Heart left ventricle (tissue), 13 donors: ENCODE measurements at regions not wholly inside any gene's neighbourhood (a gene's known extent, or its start where the extent isn't known, plus 50 kb on each side); places are given as distances from the start of the nearest gene placed in this dataset.

Source experiments
- CTCF ChIP-seq, 12 donors: fragments of 200-600 bp; sonication (generic) in 4 of 12; IDR thresholded peaks; one replicate each; pipeline versions ENCODE4 v1.5.0 to v1.8.0; 2018 to 2022; ENCODE audit warnings: antibody characterized with exemption in 12 of 12, mild to moderate bottlenecking in 5 of 12
- POLR2A ChIP-seq, 2 donors: fragments of 450-650 bp; IDR thresholded peaks; one replicate each; pipeline ENCODE4 v1.6.1; 2017; ENCODE audit warnings: antibody characterized with exemption in 2 of 2, mild to moderate bottlenecking in 2 of 2, moderate library complexity in 2 of 2
- donor health status: ischemic (EF 13 %, LVEDD 7.1; RV severe dilation, severe dysfunction).
- donor health status: DM: no; HTN: yes; CAD: no.
- donor health status: DM: no; HTN: no; CAD: no.
- donor health status: ischemic (EF 25% LVEDD 6.9; RV normal size, moderate dysfunction).
- donor health status: ischemic (EF 25% LVEDD 5.7; RV mildly dilated, moderate dysfunction).
- donor health status: ischemic (EF 35%, LVEDD 5.7; RV mildly dilated, moderate dysfunction).
- donor health status: nonischemic (EF 11% LVEDD 7.7; RV severe dilation, severe dysfunction).
- donor health status: DM: yes; HTN: yes; CAD: no.
- donor health status: PGD.
- donor health status: ischemic (EF 29% LVEDD 5.4; RV normal size, mild dysfunction).
- donor health status: nonischemic (EF 23%, LVEDD 6.1; RV moderate dilation, normal function).

GRCh38 chr6:169406034-169406433 is 152.4 kb upstream of the THBS2 start:
- no peak for TF ChIP-seq CTCF (IDR thresholded peaks at IDR 0.05)
- no peak for TF ChIP-seq POLR2A (IDR thresholded peaks at IDR 0.05)
